HCT116 (cell line): ENCODE measurements at regions not wholly inside any gene's neighbourhood (a gene's known extent, or its start where the extent isn't known, plus 50 kb on each side); places are given as distances from the start of the nearest gene placed in this dataset.

Experiments
- ATAC-seq: fragments of 200-7000 bp; cut with Tn5 transposase; 2 replicates; pipeline ENCODE4 v1.9.1; 2020; ENCODE audit warnings: mild to moderate bottlenecking, moderate library complexity
- BruUV-seq: library from RNA; stranded (reverse); fragments of 400-500 nt; replicated peaks from 2 replicates; lab custom pipeline; 2021; lab: Mats Ljungman, UMichigan
- CTCF ChIA-PET: fragments of 300-600 bp; sonication (Branson Sonifier 250); formaldehyde crosslinking; loops from one replicate; lab custom pipeline; 2021; ENCODE audit warnings: antibody characterized with exemption; lab: Charles Lee
- POLR2A ChIA-PET: fragments of 300-600, 350-600 bp; sonication (Branson Sonifier 250); formaldehyde crosslinking; loops from one replicate; lab custom pipeline; 2021; ENCODE audit warnings: antibody characterized with exemption; lab: Charles Lee
- RAD21 ChIA-PET, 2 experiments: fragments of 300-600 bp; sonication (Branson Sonifier 250); formaldehyde crosslinking; loops; one replicate each; lab custom pipeline; 2023; ENCODE audit warnings: low total read pairs in 2 of 2; ENCODE audit not compliant: uncharacterized antibody in 2 of 2, unreplicated experiment in 2 of 2, low non-redundant PET in 1 of 2; lab: Charles Lee
- DNase-seq: peaks from one replicate; pipeline ENCODE4 v3.0.0-alpha.2; 2010; ENCODE audit warnings: low read depth, low spot score
- H2AFZ ChIP-seq: fragments of 200-600 bp; shearing (Covaris generic), sonication (generic); 2 replicates; pipeline ENCODE4 v1.6.1; 2017; ENCODE audit warnings: low read depth, mixed run types, mixed read lengths, antibody characterized with exemption, low read length; ENCODE audit not compliant: poor library complexity, severe bottlenecking
- H3K27ac ChIP-seq: 2 replicates; pipeline ENCODE4 v1.5.1; 2012; ENCODE audit warnings: low read depth, low read length
- H3K27me3 ChIP-seq: fragments of 200-600 bp; sonication (generic); 2 replicates; pipeline ENCODE4 v1.6.1; 2016; ENCODE audit warnings: mixed run types, low read length, mixed read lengths; ENCODE audit not compliant: insufficient read depth
- H3K36me3 ChIP-seq, 2 experiments: fragments of 200-500 bp in 1 of 2; fragments of 200-600 bp in 1 of 2; sonication (Bioruptor generic) in 1 of 2; sonication (generic) in 1 of 2; 2 replicates each; pipeline versions ENCODE4 v1.5.1 to v1.6.1; 2014 to 2016; ENCODE audit warnings: low read length in 2 of 2, inconsistent platforms in 1 of 2, mixed read lengths in 1 of 2, mixed run types in 1 of 2; ENCODE audit not compliant: insufficient read depth in 2 of 2, control insufficient read depth in 1 of 2
- H3K4me1 ChIP-seq, 2 experiments: fragments of 200-600 bp in 1 of 2; sonication (generic) in 1 of 2; 2 replicates each; pipeline versions ENCODE4 v1.5.1 to v1.6.1; 2012 to 2017; ENCODE audit warnings: low read length in 2 of 2, inconsistent platforms in 1 of 2, mild to moderate bottlenecking in 1 of 2, mixed read lengths in 1 of 2, mixed run types in 1 of 2, moderate library complexity in 1 of 2; ENCODE audit not compliant: insufficient read depth in 2 of 2, control insufficient read depth in 1 of 2
- H3K4me2 ChIP-seq: fragments of 200-600 bp; sonication (generic); 2 replicates; pipeline ENCODE4 v1.6.1; 2017; ENCODE audit warnings: mixed run types, low read length, mixed read lengths
- H3K4me3 ChIP-seq, 2 experiments: fragments of 200-600 bp in 1 of 2; sonication (generic) in 1 of 2; replicated peaks in 1 of 2; 2 replicates each; pipeline ENCODE4 v1.5.1; 2011 to 2016; ENCODE audit warnings: low read length in 2 of 2, control low read depth in 1 of 2, low read depth in 1 of 2, mild to moderate bottlenecking in 1 of 2, mixed read lengths in 1 of 2, mixed run types in 1 of 2
- H3K79me2 ChIP-seq: fragments of 200-600 bp; sonication (generic); 2 replicates; pipeline ENCODE4 v1.6.1; 2017; ENCODE audit warnings: mild to moderate bottlenecking, mixed run types, low read length, moderate library complexity, mixed read lengths; ENCODE audit not compliant: insufficient read depth
- H3K9ac ChIP-seq: fragments of 200-600 bp; sonication (generic); 2 replicates; pipeline ENCODE4 v1.6.1; 2016; ENCODE audit warnings: low read length, mixed read lengths
- H3K9me2 ChIP-seq: fragments of 200-600 bp; sonication (generic), shearing (Covaris generic); 2 replicates; pipeline ENCODE4 v1.6.1; 2017; ENCODE audit warnings: mixed run types, mild to moderate bottlenecking, moderate library complexity; ENCODE audit not compliant: insufficient read depth
- H3K9me3 ChIP-seq, 2 experiments: fragments of 200-500 bp in 1 of 2; fragments of 200-600 bp in 1 of 2; sonication (Bioruptor generic) in 1 of 2; sonication (generic) in 1 of 2; 2 replicates each; pipeline ENCODE4 v1.6.1; 2014 to 2017; ENCODE audit warnings: low read length in 2 of 2, mixed read lengths in 2 of 2, inconsistent platforms in 1 of 2, low read depth in 1 of 2, mild to moderate bottlenecking in 1 of 2, mixed run types in 1 of 2, moderate library complexity in 1 of 2; ENCODE audit not compliant: control insufficient read depth in 1 of 2, insufficient read depth in 1 of 2
- H4K20me1 ChIP-seq: fragments of 200-600 bp; sonication (generic), shearing (Covaris generic); 2 replicates; pipeline ENCODE4 v1.6.1; 2017; ENCODE audit warnings: mixed run types, mild to moderate bottlenecking, moderate library complexity; ENCODE audit not compliant: insufficient read depth
- CBX3 ChIP-seq: IDR thresholded peaks from 2 replicates; pipeline ENCODE4 v1.6.1; 2012; ENCODE audit warnings: low read depth
- CEBPB ChIP-seq: IDR thresholded peaks from 2 replicates; pipeline ENCODE4 v1.6.1; 2012; ENCODE audit warnings: low read depth
- CTCF ChIP-seq, 3 experiments: fragments of 200-600 bp in 1 of 3; sonication (generic) in 1 of 3; IDR thresholded peaks in 2 of 3; conservative IDR thresholded peaks in 1 of 3; 2 replicates each; pipeline ENCODE4 v1.5.1; 2012 to 2017; ENCODE audit warnings: low read depth in 2 of 3, low read length in 2 of 3, antibody characterized with exemption in 1 of 3, borderline replicate concordance in 1 of 3, control low read depth in 1 of 3, mild to moderate bottlenecking in 1 of 3, mixed read lengths in 1 of 3, mixed run types in 1 of 3, moderate library complexity in 1 of 3; ENCODE audit not compliant: insufficient read depth in 1 of 3
- ELF1 ChIP-seq: IDR thresholded peaks from 2 replicates; pipeline ENCODE4 v1.6.1; 2012; ENCODE audit warnings: low read depth, borderline replicate concordance
- EZH2phosphoT487 ChIP-seq: fragments of 200-600 bp; IDR thresholded peaks from 2 replicates; pipeline ENCODE4 v1.6.1; 2018; ENCODE audit warnings: antibody characterized with exemption, borderline replicate concordance
- JUND ChIP-seq: IDR thresholded peaks from 2 replicates; pipeline ENCODE4 v1.6.1; 2012
- POLR2AphosphoS5 ChIP-seq: IDR thresholded peaks from 2 replicates; pipeline ENCODE4 v1.6.1; 2011; ENCODE audit warnings: mild to moderate bottlenecking, low read depth, low read length, moderate library complexity
- SRF ChIP-seq: IDR thresholded peaks from 2 replicates; pipeline ENCODE4 v1.6.1; 2012; ENCODE audit warnings: low read depth
- TCF7L2 ChIP-seq: IDR thresholded peaks from 2 replicates; pipeline ENCODE4 v1.7.0; 2011; ENCODE audit warnings: borderline replicate concordance, inconsistent platforms; ENCODE audit not compliant: insufficient read depth, insufficient read length; ENCODE audit errors: extremely low read depth
- YY1 ChIP-seq: IDR thresholded peaks from 2 replicates; pipeline ENCODE4 v1.6.1; 2011; ENCODE audit warnings: low read length, low read depth, moderate library complexity, mild to moderate bottlenecking; ENCODE audit not compliant: insufficient replicate concordance; ENCODE audit errors: extremely low read depth
- ZBTB33 ChIP-seq: IDR thresholded peaks from 2 replicates; pipeline ENCODE4 v1.6.1; 2011; ENCODE audit warnings: mild to moderate bottlenecking, low read length, moderate library complexity; ENCODE audit not compliant: insufficient replicate concordance; ENCODE audit errors: extremely low read depth
- ZNF274 ChIP-seq: fragments of 200-500 bp; sonication (Bioruptor generic); IDR thresholded peaks from 2 replicates; pipeline ENCODE4 v1.6.1; 2014; ENCODE audit warnings: mild to moderate bottlenecking, low read depth, low read length, inconsistent platforms
- intact Hi-C: fragments of 100-400 bp; cut with micrococcal nuclease; formaldehyde crosslinking; loops from 2 replicates; pipeline ENCODE4 v1.10.0; 2022
- TF ChIP-seq, protein P1 (sequence below): IDR thresholded peaks from 2 replicates; pipeline ENCODE4 v1.6.1; 2012
- TF ChIP-seq, protein P2 (sequence below): IDR thresholded peaks from 2 replicates; pipeline ENCODE4 v1.6.1; 2012; ENCODE audit warnings: low read depth

DNA sequence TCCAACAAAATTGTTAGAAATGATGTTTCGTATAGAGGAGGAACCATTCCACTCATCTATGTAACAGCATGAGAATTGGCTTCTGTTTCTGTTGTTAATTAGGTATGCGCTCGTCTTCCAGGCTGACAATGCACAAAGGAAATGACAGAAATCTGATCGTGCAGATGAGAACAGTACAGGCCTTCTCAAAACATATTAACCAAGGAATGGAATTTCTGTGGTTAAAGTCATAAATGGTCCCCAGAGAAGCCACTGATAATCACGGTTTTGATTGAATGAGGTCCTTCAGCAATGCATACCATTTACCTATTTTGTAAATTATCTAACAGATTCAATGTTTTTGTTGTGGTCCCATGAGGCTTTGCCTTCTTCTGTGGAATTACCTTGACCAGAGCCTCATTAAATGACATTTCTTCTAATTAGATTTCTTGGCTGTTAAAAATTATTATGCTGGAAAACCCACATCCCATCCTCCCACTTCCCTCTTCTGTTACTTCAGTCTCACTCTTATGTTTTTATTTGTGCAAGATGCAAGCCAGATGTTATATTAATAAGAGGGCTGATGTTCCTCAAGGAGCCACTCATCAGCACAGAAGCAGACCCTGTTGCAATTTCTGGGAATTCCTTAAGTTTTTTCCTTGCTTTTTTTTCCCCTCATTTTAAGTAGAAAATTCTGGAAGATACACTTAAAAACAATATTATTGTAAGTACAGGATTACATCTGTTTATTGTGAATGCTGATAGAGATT is 395.8 kb downstream of the PID1 start:
- no peak for TF ChIP-seq CEBPB
- TF ChIP-seq JUND: no peak
- no peak for TF ChIP-seq CTCF (IDR thresholded peaks at IDR 0.05 in 2 of 3, conservative IDR thresholded peaks at IDR 0.05 in 1 of 3; ENCODE audit: borderline replicate concordance in 1 of 3, insufficient read depth in 1 of 3, low read depth in 2 of 3, low read length in 2 of 3)
- no peak for TF ChIP-seq POLR2AphosphoS5
- no peak for TF ChIP-seq EZH2phosphoT487
- TF ChIP-seq ZNF274: no peak
- TF ChIP-seq ELF1: no peak
- TF ChIP-seq YY1: no peak
- TF ChIP-seq, protein P1, sequence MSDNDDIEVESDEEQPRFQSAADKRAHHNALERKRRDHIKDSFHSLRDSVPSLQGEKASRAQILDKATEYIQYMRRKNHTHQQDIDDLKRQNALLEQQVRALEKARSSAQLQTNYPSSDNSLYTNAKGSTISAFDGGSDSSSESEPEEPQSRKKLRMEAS: no peak
- TF ChIP-seq CBX3: no peak
- TF ChIP-seq, protein P2, sequence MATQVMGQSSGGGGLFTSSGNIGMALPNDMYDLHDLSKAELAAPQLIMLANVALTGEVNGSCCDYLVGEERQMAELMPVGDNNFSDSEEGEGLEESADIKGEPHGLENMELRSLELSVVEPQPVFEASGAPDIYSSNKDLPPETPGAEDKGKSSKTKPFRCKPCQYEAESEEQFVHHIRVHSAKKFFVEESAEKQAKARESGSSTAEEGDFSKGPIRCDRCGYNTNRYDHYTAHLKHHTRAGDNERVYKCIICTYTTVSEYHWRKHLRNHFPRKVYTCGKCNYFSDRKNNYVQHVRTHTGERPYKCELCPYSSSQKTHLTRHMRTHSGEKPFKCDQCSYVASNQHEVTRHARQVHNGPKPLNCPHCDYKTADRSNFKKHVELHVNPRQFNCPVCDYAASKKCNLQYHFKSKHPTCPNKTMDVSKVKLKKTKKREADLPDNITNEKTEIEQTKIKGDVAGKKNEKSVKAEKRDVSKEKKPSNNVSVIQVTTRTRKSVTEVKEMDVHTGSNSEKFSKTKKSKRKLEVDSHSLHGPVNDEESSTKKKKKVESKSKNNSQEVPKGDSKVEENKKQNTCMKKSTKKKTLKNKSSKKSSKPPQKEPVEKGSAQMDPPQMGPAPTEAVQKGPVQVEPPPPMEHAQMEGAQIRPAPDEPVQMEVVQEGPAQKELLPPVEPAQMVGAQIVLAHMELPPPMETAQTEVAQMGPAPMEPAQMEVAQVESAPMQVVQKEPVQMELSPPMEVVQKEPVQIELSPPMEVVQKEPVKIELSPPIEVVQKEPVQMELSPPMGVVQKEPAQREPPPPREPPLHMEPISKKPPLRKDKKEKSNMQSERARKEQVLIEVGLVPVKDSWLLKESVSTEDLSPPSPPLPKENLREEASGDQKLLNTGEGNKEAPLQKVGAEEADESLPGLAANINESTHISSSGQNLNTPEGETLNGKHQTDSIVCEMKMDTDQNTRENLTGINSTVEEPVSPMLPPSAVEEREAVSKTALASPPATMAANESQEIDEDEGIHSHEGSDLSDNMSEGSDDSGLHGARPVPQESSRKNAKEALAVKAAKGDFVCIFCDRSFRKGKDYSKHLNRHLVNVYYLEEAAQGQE: no peak
- no peak for TF ChIP-seq SRF
- TF ChIP-seq TCF7L2: no peak
- TF ChIP-seq ZBTB33: no peak
- TF ChIP-seq, all 23 proteins: peak for 0
- Histone ChIP-seq H2AFZ (no peak overlapping the region), H3K4me3 (no peak overlapping the region), H4K20me1 (no peaks in the 10 kb centered on the region), H3K9ac (no peak overlapping the region), H3K4me2 (no peak overlapping the region), H3K27me3 (no peaks in the 10 kb centered on the region), H3K79me2 (no peaks in the 10 kb centered on the region), H3K4me1 (no peaks in the 10 kb centered on the region), H3K36me3 (no peaks in the 10 kb centered on the region), H3K9me3 (no peaks in the 10 kb centered on the region), H3K27ac (no peak overlapping the region), H3K9me2 (no peaks in the 10 kb centered on the region)
- ATAC-seq (no peak), DNase-seq (no peak)
- intact Hi-C loops: no loop called here
- RAD21 ChIA-PET: no interaction called here
- POLR2A ChIA-PET: no interaction called here
- CTCF ChIA-PET: no interaction called here
- BruUV-seq: no TSS peak
